ENCODE measurements at regions not wholly inside any gene's neighbourhood (a gene's known extent, or its start where the extent isn't known, plus 50 kb on each side); places are given as distances from the start of the nearest gene placed in this dataset.

GRCh38 chr4:179110816-179111215 is 1668.6 kb upstream of the AGA start:
- TF ChIP-seq POLR2A (IDR thresholded peaks at IDR 0.05) = no peak
- no peak for TF ChIP-seq CTCF (IDR thresholded peaks at IDR 0.05)
